ENCODE measurements at regions not wholly inside any gene's neighbourhood (a gene's known extent, or its start where the extent isn't known, plus 50 kb on each side); places are given as distances from the start of the nearest gene placed in this dataset.
A peak's percentile ranks its signal among the peaks of the same experiment; 100 is the strongest.

GRCh38 chr7:18087026-18087686 is 59.5 kb upstream of the PRPS1L1 start:
- no peaks in the 10 kb centered on the region for H3K36me3 Mint-ChIP-seq (ENCODE audit: low read depth, unreplicated experiment)
- peak overlapping the region; percentile 83 for H3K4me3 Mint-ChIP-seq (ENCODE audit: unreplicated experiment)
- H4K20me1 ChIP-seq (ENCODE audit: insufficient read depth, low read length), result no peaks in the 10 kb centered on the region
- peak overlapping the region; percentile 77 for H3K4me3 ChIP-seq (ENCODE audit: insufficient read depth, low read depth, low read length)
- H3K4me2 ChIP-seq (ENCODE audit: low read length), result peak overlapping the region; percentile 97
- no peak overlapping the region for H3K27ac ChIP-seq (ENCODE audit: low read depth, low read length)
- FAIRE-seq (no peak), DNase-seq (ENCODE audit: low read depth) (peak; percentile 15)
- H3K9me3 Mint-ChIP-seq (ENCODE audit: unreplicated experiment), result peaks cover 5% of the 10 kb centered on the region
- H2AFZ ChIP-seq (ENCODE audit: low read depth, low read length), result peak overlapping the region; percentile 88
- H3K36me3 ChIP-seq (ENCODE audit: insufficient read depth, low read length), result no peaks in the 10 kb centered on the region
- no peaks in the 10 kb centered on the region for H3K79me2 ChIP-seq (ENCODE audit: insufficient read depth, low read length)
- H3K4me1 ChIP-seq (ENCODE audit: insufficient read depth, low read length), result peaks cover 7% of the 10 kb centered on the region
- H3K27ac Mint-ChIP-seq (ENCODE audit: unreplicated experiment), result no peak overlapping the region
- peak overlapping the region; percentile 74 for H3K9ac ChIP-seq (ENCODE audit: low read length)
- H3K4me1 Mint-ChIP-seq (ENCODE audit: low read depth, unreplicated experiment), result no peaks in the 10 kb centered on the region
- TF ChIP-seq CTCF (IDR thresholded peaks at IDR 0.05; ENCODE audit: insufficient read depth, low read depth, low read length) (no peak), EZH2 (IDR thresholded peaks at IDR 0.05; ENCODE audit: insufficient read depth, low read length) (no peak)
- H3K27me3 Mint-ChIP-seq (ENCODE audit: low read depth, unreplicated experiment), result peaks cover 37% of the 10 kb centered on the region
- no peaks in the 10 kb centered on the region for H3K9me3 ChIP-seq (ENCODE audit: insufficient read depth, low read depth, low read length)
- H3K27me3 ChIP-seq (ENCODE audit: insufficient read depth, low read length), result no peaks in the 10 kb centered on the region

GRCh38 chr7:18087687-18088078 is 60.0 kb upstream of the PRPS1L1 start:
- Histone ChIP-seq H3K4me1 (ENCODE audit: insufficient read depth, low read length) (peaks cover 7% of the 10 kb centered on the region), H3K4me2 (ENCODE audit: low read length) (peak overlapping the region; percentile 97), H3K36me3 (ENCODE audit: insufficient read depth, low read length) (no peaks in the 10 kb centered on the region), H3K9me3 (ENCODE audit: insufficient read depth, low read depth, low read length) (no peaks in the 10 kb centered on the region), H3K4me3 (ENCODE audit: insufficient read depth, low read depth, low read length) (peak overlapping the region; percentile 77), H3K27ac (ENCODE audit: low read depth, low read length) (no peak overlapping the region), H3K27me3 (ENCODE audit: insufficient read depth, low read length) (no peaks in the 10 kb centered on the region), H4K20me1 (ENCODE audit: insufficient read depth, low read length) (no peaks in the 10 kb centered on the region), H3K9ac (ENCODE audit: low read length) (peak overlapping the region; percentile 74), H2AFZ (ENCODE audit: low read depth, low read length) (peak overlapping the region; percentile 88), H3K79me2 (ENCODE audit: insufficient read depth, low read length) (no peaks in the 10 kb centered on the region)
- DNase-seq (ENCODE audit: low read depth), result no peak
- H3K4me3 Mint-ChIP-seq (ENCODE audit: unreplicated experiment), result peak overlapping the region; percentile 83
- FAIRE-seq, result no peak
- no peak for TF ChIP-seq CTCF (IDR thresholded peaks at IDR 0.05; ENCODE audit: insufficient read depth, low read depth, low read length)
- TF ChIP-seq EZH2 (IDR thresholded peaks at IDR 0.05; ENCODE audit: insufficient read depth, low read length), result no peak
- H3K27me3 Mint-ChIP-seq (ENCODE audit: low read depth, unreplicated experiment), result peaks cover 37% of the 10 kb centered on the region
- H3K36me3 Mint-ChIP-seq (ENCODE audit: low read depth, unreplicated experiment), result no peaks in the 10 kb centered on the region
- no peaks in the 10 kb centered on the region for H3K4me1 Mint-ChIP-seq (ENCODE audit: low read depth, unreplicated experiment)
- peaks cover 4% of the 10 kb centered on the region for H3K9me3 Mint-ChIP-seq (ENCODE audit: unreplicated experiment)
- no peak overlapping the region for H3K27ac Mint-ChIP-seq (ENCODE audit: unreplicated experiment)

- Mint-ChIP-seq H3K27me3 (ENCODE audit: low read depth, unreplicated experiment) (no peaks in the 10 kb centered on the region), H3K4me1 (ENCODE audit: low read depth, unreplicated experiment) (no peaks in the 10 kb centered on the region), H3K27ac (ENCODE audit: unreplicated experiment) (no peak overlapping the region), H3K4me3 (ENCODE audit: unreplicated experiment) (no peak overlapping the region), H3K9me3 (ENCODE audit: unreplicated experiment) (peaks cover 4% of the 10 kb centered on the region), H3K36me3 (ENCODE audit: low read depth, unreplicated experiment) (no peaks in the 10 kb centered on the region)
- Histone ChIP-seq H3K36me3 (ENCODE audit: insufficient read depth, low read length) (no peaks in the 10 kb centered on the region), H3K4me2 (ENCODE audit: low read length) (no peak overlapping the region), H3K79me2 (ENCODE audit: insufficient read depth, low read length) (no peaks in the 10 kb centered on the region), H4K20me1 (ENCODE audit: insufficient read depth, low read length) (no peaks in the 10 kb centered on the region), H3K27me3 (ENCODE audit: insufficient read depth, low read length) (no peaks in the 10 kb centered on the region), H3K4me1 (ENCODE audit: insufficient read depth, low read length) (no peaks in the 10 kb centered on the region), H2AFZ (ENCODE audit: low read depth, low read length) (no peak overlapping the region), H3K9ac (ENCODE audit: low read length) (no peak overlapping the region), H3K27ac (ENCODE audit: low read depth, low read length) (no peak overlapping the region), H3K4me3 (ENCODE audit: insufficient read depth, low read depth, low read length) (no peak overlapping the region), H3K9me3 (ENCODE audit: insufficient read depth, low read depth, low read length) (no peaks in the 10 kb centered on the region)
- no peak for TF ChIP-seq CTCF (IDR thresholded peaks at IDR 0.05; ENCODE audit: insufficient read depth, low read depth, low read length)
- TF ChIP-seq EZH2 (IDR thresholded peaks at IDR 0.05; ENCODE audit: insufficient read depth, low read length), result no peak
- no peak for DNase-seq (ENCODE audit: low read depth)
- peak; percentile 43 for FAIRE-seq
Observed at GRCh38 chr7:18096087-18096486, 68.4 kb upstream of the PRPS1L1 start.

All from astrocyte (in vitro differentiated cells and primary cell).